ENCODE measurements at regions not wholly inside any gene's neighbourhood (a gene's known extent, or its start where the extent isn't known, plus 50 kb on each side); places are given as distances from the start of the nearest gene placed in this dataset.

DNA sequence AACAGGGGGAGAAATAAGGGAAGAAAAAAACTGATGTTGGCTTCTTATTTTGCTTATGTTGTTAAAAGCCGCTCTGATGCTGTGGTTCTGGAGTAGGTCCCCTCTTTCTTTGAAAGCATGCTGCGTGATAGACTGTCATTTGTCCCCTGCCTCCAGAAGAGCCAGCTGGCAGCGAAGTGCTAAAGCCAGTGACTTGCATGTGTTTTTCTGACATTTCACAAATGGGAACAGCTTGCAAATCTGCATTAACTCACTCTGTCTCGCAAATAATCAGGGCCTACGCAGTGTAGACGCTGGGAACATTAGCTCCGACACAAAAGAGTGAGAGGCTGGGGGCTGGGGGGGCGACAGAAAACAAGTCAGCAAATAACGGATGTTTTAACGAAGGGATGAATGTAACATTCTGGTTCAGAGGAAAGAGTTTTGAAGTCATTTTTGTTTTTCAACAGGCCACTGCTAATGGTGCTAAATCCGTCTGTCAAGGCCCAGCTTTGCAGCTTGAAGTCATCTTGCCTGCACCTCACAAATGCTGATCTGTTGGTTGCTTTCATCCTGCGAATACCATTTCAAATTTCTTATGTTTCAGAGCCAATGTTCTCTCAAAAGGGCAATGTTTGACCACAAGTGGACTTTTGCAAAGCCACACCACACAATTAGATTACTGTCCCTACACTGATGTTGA lies 68.8 kb upstream of the PIK3C3 start:
- TF ChIP-seq, protein P1, sequence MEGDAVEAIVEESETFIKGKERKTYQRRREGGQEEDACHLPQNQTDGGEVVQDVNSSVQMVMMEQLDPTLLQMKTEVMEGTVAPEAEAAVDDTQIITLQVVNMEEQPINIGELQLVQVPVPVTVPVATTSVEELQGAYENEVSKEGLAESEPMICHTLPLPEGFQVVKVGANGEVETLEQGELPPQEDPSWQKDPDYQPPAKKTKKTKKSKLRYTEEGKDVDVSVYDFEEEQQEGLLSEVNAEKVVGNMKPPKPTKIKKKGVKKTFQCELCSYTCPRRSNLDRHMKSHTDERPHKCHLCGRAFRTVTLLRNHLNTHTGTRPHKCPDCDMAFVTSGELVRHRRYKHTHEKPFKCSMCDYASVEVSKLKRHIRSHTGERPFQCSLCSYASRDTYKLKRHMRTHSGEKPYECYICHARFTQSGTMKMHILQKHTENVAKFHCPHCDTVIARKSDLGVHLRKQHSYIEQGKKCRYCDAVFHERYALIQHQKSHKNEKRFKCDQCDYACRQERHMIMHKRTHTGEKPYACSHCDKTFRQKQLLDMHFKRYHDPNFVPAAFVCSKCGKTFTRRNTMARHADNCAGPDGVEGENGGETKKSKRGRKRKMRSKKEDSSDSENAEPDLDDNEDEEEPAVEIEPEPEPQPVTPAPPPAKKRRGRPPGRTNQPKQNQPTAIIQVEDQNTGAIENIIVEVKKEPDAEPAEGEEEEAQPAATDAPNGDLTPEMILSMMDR (IDR thresholded peaks at IDR 0.05), result no peak
- TF ChIP-seq POLR2AphosphoS5 (IDR thresholded peaks at IDR 0.05), result no peak
- TF ChIP-seq POLR2A (IDR thresholded peaks at IDR 0.05), result no peak
